PC-9 (cell line): ENCODE measurements at regions not wholly inside any gene's neighbourhood (a gene's known extent, or its start where the extent isn't known, plus 50 kb on each side); places are given as distances from the start of the nearest gene placed in this dataset.

Experiments used
- BruUV-seq: library from RNA; stranded (reverse); fragments of 400-500 nt; replicated peaks from 2 replicates; lab custom pipeline; 2021; lab: Mats Ljungman, UMichigan
- CTCF ChIA-PET: fragments of 300-600 bp; sonication (Branson Sonifier 250); formaldehyde crosslinking; loops from one replicate; lab custom pipeline; 2022; ENCODE audit warnings: antibody characterized with exemption; lab: Charles Lee
- POLR2A ChIA-PET: fragments of 300-600 bp; sonication (Branson Sonifier 250); formaldehyde crosslinking; loops from one replicate; lab custom pipeline; 2022; ENCODE audit warnings: antibody characterized with exemption; ENCODE audit not compliant: unreplicated experiment; lab: Charles Lee
- DNase-seq, 2 experiments: peaks; one replicate each; pipeline versions ENCODE4 v3.0.0 to v3.0.0-alpha.2; 2015 to 2022; ENCODE audit warnings: mixed read lengths in 1 of 2
- H2AFZ ChIP-seq: fragments of 200-600 bp; sonication (generic); 2 replicates; pipeline ENCODE4 v1.8.1; 2017; ENCODE audit warnings: antibody characterized with exemption
- H3F3A ChIP-seq: fragments of 200-600 bp; sonication (generic); 2 replicates; pipeline ENCODE4 v1.8.1; 2017; ENCODE audit warnings: antibody characterized with exemption, mild to moderate bottlenecking, low read depth; ENCODE audit not compliant: insufficient read depth
- H3K27ac ChIP-seq: fragments of 200-600 bp; sonication (generic); 2 replicates; pipeline ENCODE4 v1.6.1; 2016; ENCODE audit warnings: mixed run types
- H3K27me3 ChIP-seq: fragments of 200-600 bp; sonication (generic); 2 replicates; pipeline ENCODE4 v1.6.1; 2016; ENCODE audit warnings: low read depth, mixed run types; ENCODE audit not compliant: insufficient read depth
- H3K36me3 ChIP-seq: fragments of 200-600 bp; sonication (generic); 2 replicates; pipeline ENCODE4 v1.6.1; 2016; ENCODE audit warnings: low read depth, mixed run types
- H3K4me1 ChIP-seq: fragments of 200-600 bp; sonication (generic); replicated peaks from 2 replicates; pipeline ENCODE4 v1.6.1; 2016; ENCODE audit warnings: mixed run types; ENCODE audit not compliant: insufficient read depth
- H3K4me2 ChIP-seq: fragments of 200-600 bp; sonication (generic); 2 replicates; pipeline ENCODE4 v1.6.1; 2017; ENCODE audit warnings: mixed run types
- H3K4me3 ChIP-seq: fragments of 200-600 bp; sonication (generic); 2 replicates; pipeline ENCODE4 v1.6.1; 2016; ENCODE audit warnings: mixed run types
- H3K79me2 ChIP-seq: fragments of 200-600 bp; sonication (generic); 2 replicates; pipeline ENCODE4 v1.6.1; 2017; ENCODE audit warnings: low read depth, mixed run types
- H3K9me2 ChIP-seq: fragments of 200-600 bp; sonication (generic); 2 replicates; pipeline ENCODE4 v1.8.1; 2017; ENCODE audit warnings: mild to moderate bottlenecking; ENCODE audit not compliant: insufficient read depth
- H3K9me3 ChIP-seq: fragments of 200-600 bp; sonication (generic); 2 replicates; pipeline ENCODE4 v1.8.1; 2016; ENCODE audit warnings: low read depth; ENCODE audit not compliant: insufficient read depth
- H4K20me1 ChIP-seq: fragments of 200-600 bp; sonication (generic); 2 replicates; pipeline ENCODE4 v1.8.1; 2017; ENCODE audit not compliant: insufficient read depth
- EZH2 ChIP-seq: fragments of 200-600 bp; sonication (generic); IDR thresholded peaks from 2 replicates; pipeline ENCODE4 v1.8.0; 2017; ENCODE audit warnings: antibody characterized with exemption, low read depth
- intact Hi-C: fragments of 100-400 bp; cut with micrococcal nuclease; formaldehyde crosslinking; loops from one replicate; pipeline ENCODE4 v1.10.0; 2022; ENCODE audit not compliant: unreplicated experiment
- TF ChIP-seq, protein P1 (sequence below): fragments of 200-600 bp; sonication (generic); conservative IDR thresholded peaks from 2 replicates; pipeline ENCODE4 v1.6.1; 2017; ENCODE audit warnings: mixed run types, antibody characterized with exemption, mild to moderate bottlenecking, moderate library complexity

DNA sequence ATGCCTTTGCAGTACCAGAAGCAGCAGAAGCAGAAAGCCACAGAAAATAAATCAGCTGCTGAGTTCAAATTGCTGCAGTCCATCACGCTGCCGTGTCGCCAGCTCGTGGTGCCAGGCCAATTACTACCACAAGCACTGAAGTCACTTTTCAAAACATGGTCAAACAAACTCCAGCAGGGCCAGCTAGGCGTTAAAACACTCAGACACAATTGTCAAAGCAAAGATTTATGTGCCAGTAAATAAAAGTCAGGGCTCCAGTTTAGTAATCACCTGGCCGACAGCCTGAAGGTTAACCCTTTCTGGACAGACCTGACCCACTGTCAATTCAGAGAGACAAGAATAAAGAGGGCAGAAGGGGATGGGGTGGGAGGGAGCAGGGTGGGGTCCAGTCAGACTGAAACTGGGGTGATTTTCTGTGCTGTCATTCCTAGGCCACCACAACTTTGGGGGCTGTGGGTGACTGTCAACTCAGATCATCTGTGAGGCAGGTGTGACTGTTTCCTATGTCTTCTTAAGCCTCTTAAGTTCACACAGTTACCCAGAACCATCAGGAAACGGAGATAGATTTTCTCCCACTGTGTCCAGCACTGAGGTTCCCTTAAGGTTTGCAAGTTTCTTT, 109.8 kb upstream of the FUT8 start:
- no peaks in the 10 kb centered on the region for H3K79me2 ChIP-seq
- H3K4me2 ChIP-seq: peak overlapping the region; percentile 46
- TF ChIP-seq EZH2: no peak
- TF ChIP-seq, protein P1, sequence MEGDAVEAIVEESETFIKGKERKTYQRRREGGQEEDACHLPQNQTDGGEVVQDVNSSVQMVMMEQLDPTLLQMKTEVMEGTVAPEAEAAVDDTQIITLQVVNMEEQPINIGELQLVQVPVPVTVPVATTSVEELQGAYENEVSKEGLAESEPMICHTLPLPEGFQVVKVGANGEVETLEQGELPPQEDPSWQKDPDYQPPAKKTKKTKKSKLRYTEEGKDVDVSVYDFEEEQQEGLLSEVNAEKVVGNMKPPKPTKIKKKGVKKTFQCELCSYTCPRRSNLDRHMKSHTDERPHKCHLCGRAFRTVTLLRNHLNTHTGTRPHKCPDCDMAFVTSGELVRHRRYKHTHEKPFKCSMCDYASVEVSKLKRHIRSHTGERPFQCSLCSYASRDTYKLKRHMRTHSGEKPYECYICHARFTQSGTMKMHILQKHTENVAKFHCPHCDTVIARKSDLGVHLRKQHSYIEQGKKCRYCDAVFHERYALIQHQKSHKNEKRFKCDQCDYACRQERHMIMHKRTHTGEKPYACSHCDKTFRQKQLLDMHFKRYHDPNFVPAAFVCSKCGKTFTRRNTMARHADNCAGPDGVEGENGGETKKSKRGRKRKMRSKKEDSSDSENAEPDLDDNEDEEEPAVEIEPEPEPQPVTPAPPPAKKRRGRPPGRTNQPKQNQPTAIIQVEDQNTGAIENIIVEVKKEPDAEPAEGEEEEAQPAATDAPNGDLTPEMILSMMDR: no peak
- no peak overlapping the region for H2AFZ ChIP-seq
- no TSS peak for BruUV-seq
- no peaks in the 10 kb centered on the region for H3K27me3 ChIP-seq
- DNase-seq: peak; percentile 34 to 73
- peaks cover 41% of the 10 kb centered on the region for H3K4me1 ChIP-seq
- H3K9me3 ChIP-seq: no peaks in the 10 kb centered on the region
- no peak overlapping the region for H3K4me3 ChIP-seq
- peaks cover 22% of the 10 kb centered on the region; the same call in 1 of the 2 replicates for H3F3A ChIP-seq
- H3K36me3 ChIP-seq: no peaks in the 10 kb centered on the region
- H3K27ac ChIP-seq: peak overlapping the region; percentile 20
- CTCF ChIA-PET: no interaction called here
- no peaks in the 10 kb centered on the region for H3K9me2 ChIP-seq
- intact Hi-C loops: no loop called here
- H4K20me1 ChIP-seq: no peaks in the 10 kb centered on the region
- POLR2A ChIA-PET: no interaction called here

DNA sequence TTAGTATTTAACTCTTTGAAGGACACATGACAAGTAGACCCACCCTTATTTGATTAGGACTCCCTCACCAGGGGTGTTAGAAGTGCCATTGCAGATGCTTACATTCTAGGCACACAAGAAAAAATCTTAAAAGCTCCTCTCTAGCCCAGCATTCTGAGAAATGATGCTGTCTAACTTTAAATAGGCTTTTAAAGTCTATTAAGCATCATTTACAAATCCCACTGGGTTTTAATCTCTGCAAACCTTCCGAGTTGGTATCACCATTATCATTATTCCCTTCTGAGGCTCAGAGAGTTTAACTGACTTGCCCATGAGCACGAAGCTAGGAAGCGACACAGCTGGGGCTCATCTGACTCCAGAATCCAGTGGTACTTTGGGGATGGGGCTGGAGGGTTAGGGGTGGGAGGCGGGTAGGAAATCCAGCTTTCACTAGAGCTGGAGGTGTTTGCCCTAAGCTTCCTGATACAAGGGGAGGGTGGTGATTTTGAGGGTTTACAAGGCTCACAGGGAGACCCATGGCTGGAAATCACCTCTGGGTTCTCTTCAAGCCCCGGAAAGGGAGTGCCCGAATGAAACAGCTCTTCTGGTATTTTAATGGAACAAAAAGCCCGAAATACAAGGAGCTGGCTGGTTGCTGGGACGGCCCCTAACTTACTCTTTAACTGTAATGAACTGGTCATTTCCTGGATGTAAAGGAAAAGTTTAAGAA, 109.2 kb upstream of the FUT8 start:
- H3K27ac ChIP-seq: peak overlapping the region; percentile 20; the same call in 1 of the 2 replicates
- no peaks in the 10 kb centered on the region for H3K79me2 ChIP-seq
- peaks cover 22% of the 10 kb centered on the region; the same call in 1 of the 2 replicates for H3F3A ChIP-seq
- H3K36me3 ChIP-seq: no peaks in the 10 kb centered on the region
- intact Hi-C loops: no loop called here
- H4K20me1 ChIP-seq: no peaks in the 10 kb centered on the region
- POLR2A ChIA-PET: interaction anchor here (0.6 kb wide), 1 partner anchor 109 kb away, joined by 3 read pairs; no protein-coding TSS in a partner anchor
- no peak for TF ChIP-seq EZH2
- TF ChIP-seq, protein P1: no peak
- DNase-seq: no peak
- peak overlapping the region; percentile 46; the same call in 1 of the 2 replicates for H3K4me2 ChIP-seq
- BruUV-seq: no TSS peak
- H3K4me1 ChIP-seq: peaks cover 35% of the 10 kb centered on the region
- CTCF ChIA-PET: interaction anchor here (0.6 kb wide), 3 partner anchors 74 to 283 kb away, joined by 7 to 9 read pairs (median 7); no protein-coding TSS in a partner anchor
- H3K9me3 ChIP-seq: no peaks in the 10 kb centered on the region
- no peak overlapping the region for H3K4me3 ChIP-seq
- no peaks in the 10 kb centered on the region for H3K27me3 ChIP-seq
- H3K9me2 ChIP-seq: no peaks in the 10 kb centered on the region
- no peak overlapping the region for H2AFZ ChIP-seq

DNA sequence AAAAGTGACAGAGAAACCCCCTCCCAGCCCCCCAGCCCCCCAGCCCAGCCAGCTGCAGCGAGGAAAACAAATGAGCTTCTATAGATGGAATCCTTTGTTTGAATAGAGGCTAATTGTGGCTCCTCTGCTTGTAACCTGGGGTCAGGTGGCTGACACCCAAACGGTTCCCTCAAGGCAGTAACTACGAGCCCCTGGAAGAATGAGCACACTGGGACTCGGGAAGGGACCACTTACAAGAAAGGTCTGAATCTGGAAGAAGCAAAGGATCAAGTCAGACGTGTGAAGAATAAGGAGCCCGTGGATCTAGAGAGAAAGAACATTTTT, 108.7 kb upstream of the FUT8 start:
- Histone ChIP-seq H3K79me2 (no peaks in the 10 kb centered on the region), H3K9me2 (no peaks in the 10 kb centered on the region), H3K36me3 (no peaks in the 10 kb centered on the region), H3K4me2 (no peak overlapping the region; the same call in 1 of the 2 replicates), H4K20me1 (no peaks in the 10 kb centered on the region), H3K4me3 (no peak overlapping the region), H3F3A (peaks cover 22% of the 10 kb centered on the region; the same call in 1 of the 2 replicates), H3K9me3 (no peaks in the 10 kb centered on the region), H3K4me1 (peaks cover 34% of the 10 kb centered on the region), H2AFZ (no peak overlapping the region), H3K27me3 (no peaks in the 10 kb centered on the region), H3K27ac (no peak overlapping the region)
- intact Hi-C loops: no loop called here
- CTCF ChIA-PET: interaction anchor here (0.6 kb wide), 4 partner anchors 74 to 284 kb away, joined by 7 to 9 read pairs (median 8); no protein-coding TSS in a partner anchor
- TF ChIP-seq, protein P1: no peak
- TF ChIP-seq EZH2: no peak
- no TSS peak for BruUV-seq
- POLR2A ChIA-PET: interaction anchor here (0.6 kb wide), 1 partner anchor 108 kb away, joined by 3 read pairs; no protein-coding TSS in a partner anchor
- no peak for DNase-seq
